ENCODE measurements at regions not wholly inside any gene's neighbourhood (a gene's known extent, or its start where the extent isn't known, plus 50 kb on each side); places are given as distances from the start of the nearest gene placed in this dataset.

- TF ChIP-seq, protein P1, sequence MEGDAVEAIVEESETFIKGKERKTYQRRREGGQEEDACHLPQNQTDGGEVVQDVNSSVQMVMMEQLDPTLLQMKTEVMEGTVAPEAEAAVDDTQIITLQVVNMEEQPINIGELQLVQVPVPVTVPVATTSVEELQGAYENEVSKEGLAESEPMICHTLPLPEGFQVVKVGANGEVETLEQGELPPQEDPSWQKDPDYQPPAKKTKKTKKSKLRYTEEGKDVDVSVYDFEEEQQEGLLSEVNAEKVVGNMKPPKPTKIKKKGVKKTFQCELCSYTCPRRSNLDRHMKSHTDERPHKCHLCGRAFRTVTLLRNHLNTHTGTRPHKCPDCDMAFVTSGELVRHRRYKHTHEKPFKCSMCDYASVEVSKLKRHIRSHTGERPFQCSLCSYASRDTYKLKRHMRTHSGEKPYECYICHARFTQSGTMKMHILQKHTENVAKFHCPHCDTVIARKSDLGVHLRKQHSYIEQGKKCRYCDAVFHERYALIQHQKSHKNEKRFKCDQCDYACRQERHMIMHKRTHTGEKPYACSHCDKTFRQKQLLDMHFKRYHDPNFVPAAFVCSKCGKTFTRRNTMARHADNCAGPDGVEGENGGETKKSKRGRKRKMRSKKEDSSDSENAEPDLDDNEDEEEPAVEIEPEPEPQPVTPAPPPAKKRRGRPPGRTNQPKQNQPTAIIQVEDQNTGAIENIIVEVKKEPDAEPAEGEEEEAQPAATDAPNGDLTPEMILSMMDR (conservative IDR thresholded peaks at IDR 0.05 in 1 of 2, IDR thresholded peaks at IDR 0.05 in 1 of 2; ENCODE audit: low read depth in 1 of 2, low read length in 2 of 2) = no peak
- TF ChIP-seq EZH2 (IDR thresholded peaks at IDR 0.05; ENCODE audit: low read length, missing control alignments) = no peak
Measured at GRCh38 chr3:174413062-174413912, 445.8 kb upstream of the NAALADL2 start.

All from fibroblast of lung (primary cell).